AML-193 (cell line): ENCODE measurements at regions not wholly inside any gene's neighbourhood (a gene's known extent, or its start where the extent isn't known, plus 50 kb on each side); places are given as distances from the start of the nearest gene placed in this dataset.
"Not testable (repeated sequence)": the region's sequence is repeated elsewhere in the genome, so short reads cannot be mapped to it uniquely, and the experiment has no call there.

ENCODE experiments used
- DNase-seq, 2 experiments: peaks; one replicate each; lab custom pipeline; 2025; lab: John Stamatoyannopoulos, UW

DNA sequence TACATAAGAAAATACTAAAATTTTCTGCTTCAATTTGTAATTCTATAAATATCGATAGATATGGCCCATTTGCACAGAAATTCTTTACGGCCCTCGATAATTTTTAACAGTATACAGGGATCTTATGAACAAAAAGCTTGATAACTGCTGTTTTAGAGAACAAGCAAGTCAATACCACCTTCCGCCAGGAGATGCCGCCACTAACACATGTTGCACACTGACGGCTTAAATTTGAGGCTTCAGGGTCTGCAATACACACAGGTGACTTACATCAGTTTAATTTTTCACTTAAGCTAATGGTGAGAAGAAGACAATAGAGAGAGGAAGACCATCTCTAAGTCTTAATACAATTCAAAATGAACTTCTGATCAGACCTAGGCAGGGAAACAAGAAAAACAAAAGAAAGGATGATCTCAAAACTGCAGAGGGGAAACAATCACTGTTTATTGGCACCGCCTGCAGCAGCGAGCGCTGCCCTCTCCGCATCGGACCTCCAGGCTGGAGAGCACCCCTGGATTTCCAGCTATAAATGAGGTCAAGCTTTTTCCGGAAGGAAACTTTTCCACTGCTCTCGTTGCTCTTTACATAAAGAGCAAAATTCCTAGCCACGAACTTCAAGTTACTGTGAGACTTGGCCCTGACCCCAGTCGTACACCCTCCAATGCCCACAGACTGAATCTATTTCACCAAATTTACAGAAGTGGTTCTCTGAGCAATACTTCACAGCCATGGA is 53.9 kb downstream of the OTOR start:
- DNase-seq, result peak; percentile 20 to 21

DNA sequence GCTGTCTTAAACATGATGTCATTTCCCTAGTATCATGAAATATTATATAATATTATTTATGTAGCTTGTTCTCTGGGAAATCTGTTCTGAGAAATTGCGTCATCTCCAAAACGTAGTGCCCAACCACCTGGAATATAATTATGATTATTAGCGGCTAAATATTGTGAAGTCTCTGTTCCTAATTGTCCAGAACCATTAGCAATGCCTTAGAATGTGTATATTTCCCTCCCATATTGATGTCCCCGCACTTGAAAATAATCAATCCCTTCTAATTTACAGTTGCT is 54.4 kb downstream of the OTOR start:
- no peak for DNase-seq

GRCh38 chr20:16803965-16804792 is 56.0 kb downstream of the OTOR start:
- DNase-seq, result peak; percentile 25 to 54

DNA sequence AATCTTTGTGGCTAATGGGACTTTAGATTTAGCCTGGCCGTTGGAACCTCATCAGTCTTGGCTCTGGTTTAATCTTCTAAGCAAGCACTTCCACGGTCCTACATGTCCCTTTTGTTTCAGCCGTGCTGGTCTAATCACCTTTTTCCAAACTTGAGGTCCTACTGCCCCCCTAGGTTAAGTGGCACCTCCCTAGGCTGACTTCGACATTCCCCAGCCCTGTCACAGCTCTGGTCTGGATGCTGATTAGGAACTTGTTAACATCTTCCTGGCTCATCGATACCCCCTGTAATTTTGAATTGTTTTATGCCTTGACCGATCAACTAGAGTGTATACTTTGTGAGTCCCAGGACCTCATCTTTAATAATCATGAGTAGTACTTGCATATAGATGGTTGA is 56.6 kb downstream of the OTOR start:
- DNase-seq, result no peak

- DNase-seq, result no peak
Observed at GRCh38 chr20:16806061-16806460, 57.9 kb downstream of the OTOR start.

DNA sequence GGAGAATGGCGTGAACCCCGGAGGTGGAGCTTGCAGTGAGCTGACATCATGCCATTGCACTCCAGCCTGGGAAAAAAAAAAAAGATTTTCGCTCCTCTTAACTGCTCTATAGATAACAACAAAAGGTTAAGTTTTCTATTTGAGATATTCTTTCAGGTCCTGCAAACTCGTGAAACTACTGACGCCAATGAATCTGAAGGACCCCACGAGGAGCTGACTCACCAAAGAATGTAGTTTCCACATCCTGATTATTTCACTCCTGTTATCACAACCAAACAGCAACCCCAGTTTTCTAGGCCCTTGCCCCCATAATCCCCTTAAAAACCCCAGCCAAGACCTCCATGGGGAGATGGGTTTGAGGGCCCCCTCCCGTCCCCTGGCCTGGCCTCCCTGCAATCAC is 58.7 kb downstream of the OTOR start:
- DNase-seq, result no peak

DNA sequence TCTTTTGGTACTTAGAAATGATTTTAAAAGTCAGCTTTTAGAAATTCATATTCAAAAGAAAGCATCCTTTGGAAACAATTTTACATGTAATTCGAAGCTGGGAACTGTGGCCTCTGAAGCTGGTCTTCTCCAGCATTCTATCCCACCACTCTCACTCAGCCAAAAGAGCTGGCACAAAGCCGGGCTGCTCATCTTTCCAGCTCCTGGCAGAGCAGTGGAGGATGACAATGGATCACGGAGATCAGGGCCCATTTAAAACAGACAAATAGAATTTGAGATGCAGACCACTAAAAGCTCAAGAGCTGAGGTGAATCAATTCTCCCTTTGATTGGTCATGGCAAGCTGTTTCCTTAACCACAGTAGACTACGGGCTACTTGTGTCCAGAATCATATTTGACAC is 60.6 kb downstream of the OTOR start:
- DNase-seq, result no peak

GRCh38 chr20:16810216-16810615 is 62.1 kb downstream of the OTOR start:
- no peak for DNase-seq

DNA sequence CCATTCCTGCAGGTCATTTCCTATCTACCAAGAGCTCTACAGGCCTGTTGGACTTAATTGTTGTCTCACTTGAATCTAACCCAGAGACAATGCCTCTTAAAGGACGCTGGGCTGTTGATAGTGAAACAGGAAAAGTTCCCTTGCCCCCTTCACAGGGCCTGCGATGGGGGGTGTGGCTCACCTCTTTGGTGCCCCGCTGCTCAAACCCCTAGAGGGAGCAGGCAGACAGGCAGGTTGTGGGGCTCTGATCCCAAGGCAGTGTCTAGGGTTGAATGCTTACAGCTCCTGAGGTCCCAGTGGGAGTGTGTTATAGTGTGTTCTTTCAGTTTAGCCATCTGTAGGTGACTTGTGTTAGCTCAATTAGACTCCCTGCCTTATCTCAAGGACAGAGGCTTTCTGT is 68.0 kb downstream of the OTOR start:
- no peak for DNase-seq

- no peak for DNase-seq
Observed at GRCh38 chr20:16819483-16819882, 71.3 kb downstream of the OTOR start.

DNA sequence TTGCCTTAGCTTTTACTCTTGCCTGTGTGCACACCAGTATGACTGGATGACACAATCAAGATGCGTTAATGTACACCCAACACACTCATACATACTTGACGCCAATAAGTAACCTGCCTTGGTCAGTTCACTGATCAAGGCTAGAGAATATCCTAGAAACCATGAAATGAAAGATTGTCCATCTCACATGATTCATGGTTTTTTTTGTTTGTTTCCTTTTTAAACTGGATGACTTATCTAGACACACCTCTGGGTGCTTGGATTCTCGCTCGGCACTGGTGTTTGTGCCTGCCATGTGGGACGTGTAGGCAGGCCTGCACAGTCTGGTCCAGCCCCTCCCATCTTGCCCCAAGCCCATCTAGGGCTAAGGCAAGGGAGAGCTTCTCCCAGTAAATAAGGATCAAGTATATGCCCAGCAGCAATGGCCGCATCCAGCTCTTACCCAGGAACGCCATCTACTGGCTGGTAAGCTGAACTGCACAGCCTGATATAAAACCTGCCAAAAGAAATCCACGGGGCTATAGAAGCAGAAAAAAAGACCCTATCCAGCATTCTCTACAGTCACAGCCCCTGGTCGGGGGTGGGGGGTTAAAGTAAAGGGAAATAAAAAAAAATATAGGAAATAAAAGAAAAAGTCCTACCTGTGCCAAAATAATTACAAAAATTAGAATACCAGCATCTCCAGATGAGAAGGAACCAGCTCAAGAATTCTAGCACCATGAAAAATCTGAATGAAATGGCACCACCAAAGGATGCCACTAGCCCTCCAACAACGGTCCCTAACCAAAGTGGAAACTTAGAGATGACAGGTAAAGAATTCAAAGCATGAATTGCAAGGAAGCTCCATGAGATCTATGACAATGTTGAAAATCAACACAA is 73.3 kb downstream of the OTOR start:
- DNase-seq, result peak; percentile 27 to 46

DNA sequence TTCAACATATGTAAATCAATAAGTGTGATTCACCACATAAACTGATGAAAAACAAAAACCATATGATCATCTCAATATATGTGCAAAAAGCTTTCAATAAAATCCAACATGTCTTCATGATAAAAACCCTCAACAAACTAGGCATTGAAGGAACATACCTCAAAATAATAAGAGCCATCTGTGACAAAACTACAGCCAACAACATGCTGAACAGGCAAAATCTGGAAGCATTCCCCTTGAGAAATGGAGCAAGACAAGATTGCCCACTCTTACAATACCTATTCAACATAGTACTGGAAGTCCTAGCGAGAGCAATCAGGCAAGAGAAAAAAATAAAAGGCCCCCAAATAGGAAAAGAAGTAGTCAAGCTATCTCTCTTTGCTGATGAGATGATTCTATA is 76.5 kb downstream of the OTOR start:
- no peak for DNase-seq

GRCh38 chr20:16828666-16829305 is 80.6 kb downstream of the OTOR start:
- no peak for DNase-seq

DNA sequence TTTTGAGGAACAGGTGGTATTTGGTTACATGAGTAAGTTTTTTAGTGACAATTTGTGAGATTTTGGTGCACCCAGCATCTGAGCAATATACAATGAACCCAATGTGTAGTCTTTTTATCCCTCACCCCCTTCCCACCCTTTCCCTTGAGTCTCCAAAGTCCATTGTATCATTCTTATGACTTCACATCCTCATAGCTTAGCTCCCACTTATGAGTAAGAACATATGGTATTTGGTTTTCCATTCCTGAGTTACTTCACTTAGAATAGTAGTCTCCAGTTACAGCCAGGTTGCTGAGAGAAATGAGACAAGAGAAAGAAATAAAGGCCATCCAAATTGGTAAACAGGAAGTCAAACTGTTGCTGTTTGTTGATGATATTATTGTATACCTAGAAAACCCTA is 87.5 kb downstream of the OTOR start:
- DNase-seq, result not testable (repeated sequence)

GRCh38 chr20:16842486-16843120 is 94.4 kb downstream of the OTOR start:
- DNase-seq, result no peak

DNA sequence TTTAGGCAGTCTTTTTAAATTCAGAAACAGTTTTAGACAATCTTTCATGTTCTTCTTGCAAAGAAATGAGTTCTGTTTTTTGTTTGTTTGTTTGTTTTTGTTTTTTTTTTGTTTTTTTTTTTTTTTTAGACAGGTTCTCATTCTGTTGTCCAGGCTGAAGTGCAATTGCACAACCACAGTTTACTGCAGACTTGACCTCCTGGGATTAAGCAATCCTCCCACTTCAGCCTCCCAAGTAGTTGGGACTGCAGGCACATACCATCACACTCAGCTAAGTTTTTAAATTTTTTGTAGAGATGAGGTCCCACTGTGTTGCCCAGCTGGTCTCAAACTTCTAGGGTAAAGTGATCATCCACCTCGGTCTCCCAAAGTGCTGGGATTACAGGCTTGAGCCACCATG is 96.2 kb downstream of the OTOR start:
- no peak for DNase-seq

- DNase-seq, result no peak
Observed at GRCh38 chr20:16846006-16846405, 97.8 kb downstream of the OTOR start.

GRCh38 chr20:16848061-16848460 is 99.9 kb downstream of the OTOR start:
- no peak for DNase-seq

DNA sequence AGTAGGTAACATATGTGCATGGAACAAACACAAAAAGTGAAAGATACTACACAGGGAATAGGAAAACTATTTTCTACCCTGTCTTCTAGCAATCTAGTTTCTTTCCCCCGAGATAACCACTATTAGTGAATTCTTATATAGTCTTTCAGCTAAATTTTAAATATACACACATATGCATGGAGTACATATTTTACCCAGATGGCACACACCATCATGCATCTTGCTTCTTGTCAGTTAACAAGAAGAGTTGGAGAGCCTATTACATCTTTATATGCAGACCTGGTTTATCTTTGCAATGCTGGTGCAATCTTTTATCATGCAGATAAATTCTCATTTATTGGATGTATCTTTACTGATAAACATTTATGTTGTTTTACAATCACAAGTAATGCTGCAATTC is 100.4 kb downstream of the OTOR start:
- no peak for DNase-seq

DNA sequence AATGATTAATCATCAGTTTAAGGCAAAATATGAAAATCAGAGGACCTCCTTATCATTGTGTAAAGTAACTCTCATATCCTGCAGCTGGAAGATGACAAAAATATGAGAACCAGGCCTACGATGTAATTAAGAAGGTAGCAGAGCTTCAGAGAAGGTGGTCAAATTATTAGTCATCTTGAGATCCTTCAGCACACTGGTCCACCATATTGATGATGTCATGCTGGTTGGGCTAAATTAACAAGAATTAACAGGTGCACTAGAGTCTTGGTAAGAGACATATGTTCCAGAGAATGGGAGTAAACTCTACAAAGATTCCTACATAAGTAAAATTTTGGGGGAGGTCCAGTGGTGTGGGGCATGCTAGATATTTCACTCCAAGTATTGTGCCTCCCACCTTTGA is 112.8 kb downstream of the OTOR start:
- DNase-seq, result no peak

GRCh38 chr20:16861708-16862107 is 113.5 kb downstream of the OTOR start:
- no peak for DNase-seq

- no peak for DNase-seq
Observed at GRCh38 chr20:16863303-16863702, 115.1 kb downstream of the OTOR start.
